ENCODE measurements at regions not wholly inside any gene's neighbourhood (a gene's known extent, or its start where the extent isn't known, plus 50 kb on each side); places are given as distances from the start of the nearest gene placed in this dataset.

GRCh38 chr11:37788141-37788877 lies 1190.3 kb upstream of the RAG2 start:
- ATAC-seq (no peak), DNase-seq (no peak)
- H3K27ac ChIP-seq = no peak overlapping the region
- no peaks in the 10 kb centered on the region for H3K36me3 ChIP-seq
- intact Hi-C loops (cut with DNase I) = loop anchor here in 1 of 10 donors (10.0 kb wide), 1 partner anchor 56 kb away; no protein-coding TSS in a partner anchor
- WGBS, 2 donors = 42 to 58% methylated on average over 5 of the region's 5 CpGs
- no peak for TF ChIP-seq CTCF (IDR thresholded peaks at IDR 0.05)
- no peaks in the 10 kb centered on the region for H3K27me3 ChIP-seq
- H3K4me1 ChIP-seq = no peaks in the 10 kb centered on the region
- H3K9me3 ChIP-seq = peaks cover 0 to 34% (median 21%) of the 10 kb centered on the region in 11 donors
- no peak overlapping the region for H3K4me3 ChIP-seq

DNA sequence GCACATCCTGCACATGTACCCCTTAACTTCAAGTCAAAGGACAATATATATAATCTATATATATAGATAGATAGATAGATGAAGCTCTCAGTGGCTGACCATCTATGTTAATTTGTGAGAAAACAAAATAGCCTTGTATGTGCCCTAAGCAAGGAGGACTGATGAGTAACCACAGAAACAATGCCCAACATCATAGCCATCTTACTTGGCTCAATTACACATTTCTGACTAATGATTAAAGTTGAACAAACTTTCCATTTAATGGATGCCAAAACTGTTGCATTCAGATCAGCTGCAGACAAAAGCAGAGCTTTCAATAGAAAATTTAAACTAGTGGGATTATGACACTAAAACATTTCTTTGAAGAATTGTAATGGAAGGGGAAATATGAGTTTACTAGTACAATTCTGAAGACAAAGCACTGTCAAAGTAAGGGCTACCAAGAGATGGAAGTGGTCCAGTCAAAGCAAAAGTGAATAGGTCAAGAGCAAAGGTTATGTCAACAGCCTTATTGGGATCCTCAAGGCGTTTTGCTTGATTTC lies 1188.2 kb upstream of the RAG2 start:
- 27 to 35% methylated on average over 1 of the region's 1 CpG for WGBS, 2 donors
- intact Hi-C loops (cut with DNase I) = loop anchor here in 1 of 10 donors (10.0 kb wide), 1 partner anchor 59 kb away; no protein-coding TSS in a partner anchor

GRCh38 chr11:37774441-37774840 lies 1176.4 kb upstream of the RAG2 start:
- Histone ChIP-seq H3K4me1 (no peaks in the 10 kb centered on the region), H3K9me3 (no peaks in the 10 kb centered on the region), H3K4me3 (no peak overlapping the region), H3K27ac (no peak overlapping the region), H3K27me3 (no peaks in the 10 kb centered on the region), H3K36me3 (no peaks in the 10 kb centered on the region)
- no peak for ATAC-seq
- DNase-seq = no peak
- intact Hi-C loops (cut with DNase I) = no loop called here
- TF ChIP-seq CTCF (IDR thresholded peaks at IDR 0.05) = no peak
- WGBS, 2 donors = 88 to 90% methylated on average over 8 of the region's 8 CpGs

More for the DNA sequence above, 1188.2 kb upstream of the RAG2 start:
- Histone ChIP-seq H3K4me1 (no peaks in the 10 kb centered on the region), H3K27me3 (no peaks in the 10 kb centered on the region), H3K9me3 (peaks cover 0 to 55% (median 35%) of the 10 kb centered on the region in 11 donors), H3K4me3 (no peak overlapping the region), H3K27ac (no peak overlapping the region), H3K36me3 (no peaks in the 10 kb centered on the region)
- no peak for DNase-seq
- no peak for ATAC-seq
- TF ChIP-seq CTCF (IDR thresholded peaks at IDR 0.05) = no peak

GRCh38 chr11:37770145-37770544 lies 1172.1 kb upstream of the RAG2 start:
- Histone ChIP-seq H3K9me3 (peaks cover 0 to under 1% (median 0%) of the 10 kb centered on the region in 11 donors), H3K4me3 (no peak overlapping the region), H3K36me3 (no peaks in the 10 kb centered on the region), H3K27me3 (no peaks in the 10 kb centered on the region), H3K27ac (no peak overlapping the region), H3K4me1 (no peaks in the 10 kb centered on the region)
- ATAC-seq (no peak), DNase-seq (no peak)
- no peak for TF ChIP-seq CTCF (IDR thresholded peaks at IDR 0.05)
- intact Hi-C loops (cut with DNase I) = no loop called here
- 57 to 59% methylated on average over 1 of the region's 1 CpG for WGBS, 2 donors

Data from heart right ventricle (tissue), 16 donors.